ENCODE measurements at regions not wholly inside any gene's neighbourhood (a gene's known extent, or its start where the extent isn't known, plus 50 kb on each side); places are given as distances from the start of the nearest gene placed in this dataset.

- intact Hi-C loops (cut with DNase I): no loop called here
- Histone ChIP-seq H3K9me3 (no peaks in the 10 kb centered on the region), H3K27me3 (no peaks in the 10 kb centered on the region), H3K4me1 (no peaks in the 10 kb centered on the region), H3K27ac (no peak overlapping the region), H3K4me3 (no peak overlapping the region), H3K36me3 (no peaks in the 10 kb centered on the region)
- no peak for DNase-seq
- WGBS, 2 donors: 82 to 95% methylated on average over 1 of the region's 1 CpG
- no peak for TF ChIP-seq CTCF (IDR thresholded peaks at IDR 0.05)
- ATAC-seq: no peak
Observed at GRCh38 chr18:65399091-65399490, 351.7 kb upstream of the CDH7 start.

GRCh38 chr18:65398347-65399075 is 352.3 kb upstream of the CDH7 start:
- TF ChIP-seq CTCF (IDR thresholded peaks at IDR 0.05): no peak
- WGBS, 2 donors: 71 to 75% methylated on average over 4 of the region's 4 CpGs
- DNase-seq: no peak
- Histone ChIP-seq H3K27ac (no peak overlapping the region), H3K27me3 (no peaks in the 10 kb centered on the region), H3K4me1 (no peaks in the 10 kb centered on the region), H3K4me3 (no peak overlapping the region), H3K9me3 (no peaks in the 10 kb centered on the region), H3K36me3 (no peaks in the 10 kb centered on the region)
- intact Hi-C loops (cut with DNase I): no loop called here
- ATAC-seq: no peak

- TF ChIP-seq CTCF (IDR thresholded peaks at IDR 0.05): no peak
- no peaks in the 10 kb centered on the region for H3K27me3 ChIP-seq
- no peaks in the 10 kb centered on the region for H3K4me1 ChIP-seq
- DNase-seq: no peak
- intact Hi-C loops (cut with DNase I): no loop called here
- H3K4me3 ChIP-seq: no peak overlapping the region
- 52 to 55% methylated on average over 3 of the region's 3 CpGs for WGBS, 2 donors
- ATAC-seq: no peak
- H3K36me3 ChIP-seq: no peaks in the 10 kb centered on the region
- peaks cover 0 to 35% (median 2%) of the 10 kb centered on the region in 11 donors for H3K9me3 ChIP-seq
- no peak overlapping the region for H3K27ac ChIP-seq
Observed at GRCh38 chr18:65380986-65381385, 369.8 kb upstream of the CDH7 start.

- intact Hi-C loops (cut with DNase I): no loop called here
- no peak for TF ChIP-seq CTCF (IDR thresholded peaks at IDR 0.05)
- Histone ChIP-seq H3K27me3 (no peaks in the 10 kb centered on the region), H3K4me3 (no peak overlapping the region), H3K9me3 (peaks cover 0 to 31% (median 2%) of the 10 kb centered on the region in 11 donors), H3K4me1 (no peaks in the 10 kb centered on the region), H3K27ac (no peak overlapping the region), H3K36me3 (no peaks in the 10 kb centered on the region)
- ATAC-seq (no peak), DNase-seq (no peak)
Observed at GRCh38 chr18:65380571-65380970, 370.2 kb upstream of the CDH7 start.

All from heart right ventricle (tissue), 16 donors.